ENCODE measurements at regions not wholly inside any gene's neighbourhood (a gene's known extent, or its start where the extent isn't known, plus 50 kb on each side); places are given as distances from the start of the nearest gene placed in this dataset.
A peak's percentile ranks its signal among the peaks of the same experiment; 100 is the strongest.
"Not testable (repeated sequence)": the region's sequence is repeated elsewhere in the genome, so short reads cannot be mapped to it uniquely, and the experiment has no call there.

GRCh38 chr2:175804122-175804521 is 197.9 kb downstream of the LNPK start:
- H3K36me3 ChIP-seq = no peaks in the 10 kb centered on the region
- DNase-seq = no peak
- no peak for TF ChIP-seq POLR2AphosphoS5 (IDR thresholded peaks at IDR 0.05)
- H3K9me3 ChIP-seq = no peaks in the 10 kb centered on the region
- no peak overlapping the region for H3K27ac ChIP-seq
- no peak overlapping the region for H3K4me3 ChIP-seq
- H3K27me3 ChIP-seq = no peaks in the 10 kb centered on the region
- H3K4me1 ChIP-seq = peaks cover 0 to 33% (median 29%) of the 10 kb centered on the region in 4 donors
- WGBS, 2 donors = 92 to 95% methylated on average over 5 of the region's 5 CpGs
- intact Hi-C loops (cut with DNase I) = loop anchor here (5.0 kb wide), 1 partner anchor 48 kb away; no protein-coding TSS in a partner anchor

GRCh38 chr2:175796422-175796821 is 205.6 kb downstream of the LNPK start:
- H3K36me3 ChIP-seq; H3K4me3 ChIP-seq; intact Hi-C loops (cut with DNase I); H3K27ac ChIP-seq; H3K9me3 ChIP-seq; DNase-seq; H3K27me3 ChIP-seq: not testable (repeated sequence)
- 90 to 93% methylated on average over 2 of the region's 2 CpGs for WGBS, 2 donors
- H3K4me1 ChIP-seq = peaks cover 0 to 22% (median 19%) of the 10 kb centered on the region in 4 donors

DNA sequence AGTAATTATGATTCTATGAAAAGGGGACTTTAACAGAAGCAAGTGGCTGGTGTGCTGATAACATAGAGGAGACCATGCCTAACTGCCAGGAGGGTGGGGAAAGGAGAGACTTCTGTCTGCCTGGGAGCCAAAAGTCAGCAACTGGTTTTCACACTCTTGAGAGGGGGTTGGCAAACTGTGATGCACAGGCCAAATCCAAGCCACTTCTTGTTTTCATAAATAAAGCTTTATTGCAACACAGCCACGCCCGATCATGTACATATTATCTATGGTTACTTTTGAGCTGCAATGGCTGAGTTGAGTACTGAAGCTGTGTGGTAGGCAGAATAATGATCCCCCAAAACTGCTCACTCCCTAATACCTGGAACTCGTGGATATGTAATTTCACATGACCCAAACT is 208.4 kb downstream of the LNPK start:
- Histone ChIP-seq H3K9me3 (peaks cover 0 to 10% (median 2%) of the 10 kb centered on the region in 4 donors), H3K36me3 (no peaks in the 10 kb centered on the region), H3K4me1 (peaks cover 0 to 23% (median 19%) of the 10 kb centered on the region in 4 donors), H3K27ac (peak overlapping the region in 3 of 4 donors; percentile 49 to 68 (median 53)), H3K27me3 (no peaks in the 10 kb centered on the region), H3K4me3 (no peak overlapping the region)
- 67 to 80% methylated on average over 3 of the region's 3 CpGs for WGBS, 2 donors
- no peak for DNase-seq
- TF ChIP-seq POLR2A (IDR thresholded peaks at IDR 0.05) (no peak), POLR2AphosphoS5 (IDR thresholded peaks at IDR 0.05) (no peak), EP300 (IDR thresholded peaks at IDR 0.05) (no peak)
- TF ChIP-seq, protein P1, sequence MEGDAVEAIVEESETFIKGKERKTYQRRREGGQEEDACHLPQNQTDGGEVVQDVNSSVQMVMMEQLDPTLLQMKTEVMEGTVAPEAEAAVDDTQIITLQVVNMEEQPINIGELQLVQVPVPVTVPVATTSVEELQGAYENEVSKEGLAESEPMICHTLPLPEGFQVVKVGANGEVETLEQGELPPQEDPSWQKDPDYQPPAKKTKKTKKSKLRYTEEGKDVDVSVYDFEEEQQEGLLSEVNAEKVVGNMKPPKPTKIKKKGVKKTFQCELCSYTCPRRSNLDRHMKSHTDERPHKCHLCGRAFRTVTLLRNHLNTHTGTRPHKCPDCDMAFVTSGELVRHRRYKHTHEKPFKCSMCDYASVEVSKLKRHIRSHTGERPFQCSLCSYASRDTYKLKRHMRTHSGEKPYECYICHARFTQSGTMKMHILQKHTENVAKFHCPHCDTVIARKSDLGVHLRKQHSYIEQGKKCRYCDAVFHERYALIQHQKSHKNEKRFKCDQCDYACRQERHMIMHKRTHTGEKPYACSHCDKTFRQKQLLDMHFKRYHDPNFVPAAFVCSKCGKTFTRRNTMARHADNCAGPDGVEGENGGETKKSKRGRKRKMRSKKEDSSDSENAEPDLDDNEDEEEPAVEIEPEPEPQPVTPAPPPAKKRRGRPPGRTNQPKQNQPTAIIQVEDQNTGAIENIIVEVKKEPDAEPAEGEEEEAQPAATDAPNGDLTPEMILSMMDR (IDR thresholded peaks at IDR 0.05) = no peak
- intact Hi-C loops (cut with DNase I) = no loop called here

GRCh38 chr2:175792881-175793280 is 209.2 kb downstream of the LNPK start:
- H3K4me1 ChIP-seq = peaks cover 0 to 23% (median 19%) of the 10 kb centered on the region in 4 donors

DNA sequence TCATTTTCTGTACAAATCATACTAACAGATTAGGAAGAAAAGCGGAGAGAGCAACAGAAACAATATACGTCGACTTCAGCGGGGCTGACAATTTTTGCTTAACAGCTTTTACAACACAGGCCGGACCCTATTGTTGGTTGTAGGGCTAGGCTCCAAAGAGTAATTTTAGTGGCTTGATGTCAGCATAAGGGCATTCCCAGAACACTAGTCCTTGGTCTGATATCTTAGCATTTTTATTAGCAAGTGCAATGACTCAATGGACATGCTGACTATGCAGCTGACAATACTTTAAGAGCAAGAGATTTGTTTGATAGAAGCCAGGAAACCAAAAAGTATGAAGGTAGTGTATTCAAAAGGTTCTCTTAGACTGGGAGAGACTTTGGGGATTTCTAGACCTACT is 209.9 kb downstream of the LNPK start:
- no peak for DNase-seq
- Histone ChIP-seq H3K27ac (peak overlapping the region in 3 of 4 donors; percentile 49 to 68 (median 53)), H3K27me3 (no peaks in the 10 kb centered on the region), H3K4me3 (no peak overlapping the region), H3K4me1 (peaks cover 0 to 23% (median 20%) of the 10 kb centered on the region in 4 donors), H3K9me3 (peaks cover 0 to 10% (median 1%) of the 10 kb centered on the region in 4 donors), H3K36me3 (no peaks in the 10 kb centered on the region)
- WGBS, 2 donors = 89 to 95% methylated on average over 5 of the region's 5 CpGs
- intact Hi-C loops (cut with DNase I) = no loop called here
- TF ChIP-seq POLR2A (IDR thresholded peaks at IDR 0.05) = no peak
- peak in 1 of 4 donors; percentile 58 for TF ChIP-seq POLR2AphosphoS5 (IDR thresholded peaks at IDR 0.05)
- TF ChIP-seq, protein P1 (IDR thresholded peaks at IDR 0.05) = no peak
- no peak for TF ChIP-seq EP300 (IDR thresholded peaks at IDR 0.05)

More at GRCh38 chr2:175792881-175793280, 209.2 kb downstream of the LNPK start:
- TF ChIP-seq POLR2A (IDR thresholded peaks at IDR 0.05) = no peak
- TF ChIP-seq POLR2AphosphoS5 (IDR thresholded peaks at IDR 0.05) = peak in 3 of 4 donors; percentile 34 to 75 (median 41)
- peak overlapping the region in 3 of 4 donors; percentile 49 to 68 (median 53) for H3K27ac ChIP-seq
- intact Hi-C loops (cut with DNase I) = no loop called here
- H3K4me3 ChIP-seq = no peak overlapping the region
- H3K36me3 ChIP-seq = no peaks in the 10 kb centered on the region
- H3K27me3 ChIP-seq = no peaks in the 10 kb centered on the region
- peaks cover 0 to 10% (median 2%) of the 10 kb centered on the region in 4 donors for H3K9me3 ChIP-seq
- DNase-seq = no peak

- Histone ChIP-seq H3K27me3 (no peaks in the 10 kb centered on the region), H3K4me1 (peaks cover 0 to 14% (median 11%) of the 10 kb centered on the region in 4 donors), H3K27ac (peak overlapping the region in 1 of 4 donors; percentile 3), H3K36me3 (no peaks in the 10 kb centered on the region), H3K9me3 (no peaks in the 10 kb centered on the region), H3K4me3 (no peak overlapping the region)
- intact Hi-C loops (cut with DNase I) = no loop called here
- 77 to 81% methylated on average over 3 of the region's 3 CpGs for WGBS, 2 donors
- TF ChIP-seq, protein P1 (IDR thresholded peaks at IDR 0.05) = no peak
- TF ChIP-seq POLR2AphosphoS5 (IDR thresholded peaks at IDR 0.05) = no peak
- no peak for DNase-seq
These were observed 215.5 kb downstream of the LNPK start for GRCh38 chr2:175786471-175787124.

DNA sequence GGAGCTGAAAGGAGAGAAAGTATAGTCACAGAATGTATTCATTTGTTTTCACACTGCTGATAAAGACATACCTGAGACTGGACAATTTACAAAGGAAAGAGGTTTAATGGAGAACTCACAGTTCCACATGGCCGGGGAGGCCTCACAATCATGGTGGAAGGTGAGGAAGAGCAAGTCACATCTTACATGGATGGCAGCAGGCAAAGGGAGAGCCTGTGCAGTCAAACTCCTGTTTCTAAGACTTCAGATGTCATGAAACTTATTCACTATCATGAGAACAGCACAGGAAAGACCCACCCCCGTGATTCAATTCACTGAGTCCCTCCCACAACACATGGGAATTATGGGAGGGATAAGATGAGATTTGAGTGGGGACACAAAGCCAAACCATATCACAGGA is 224.7 kb downstream of the LNPK start:
- H3K9me3 ChIP-seq; intact Hi-C loops (cut with DNase I); H3K36me3 ChIP-seq; H3K4me3 ChIP-seq; H3K27ac ChIP-seq; H3K27me3 ChIP-seq; DNase-seq; H3K4me1 ChIP-seq: not testable (repeated sequence)
- 80 to 81% methylated on average over 2 of the region's 2 CpGs for WGBS, 2 donors
